HEK293 (cell line): ENCODE measurements at regions not wholly inside any gene's neighbourhood (a gene's known extent, or its start where the extent isn't known, plus 50 kb on each side); places are given as distances from the start of the nearest gene placed in this dataset.

Experiments
- CTCF ChIA-PET: fragments of 350-600 bp; formaldehyde crosslinking; extraction: SDS; loops from one replicate; lab custom pipeline; 2021; ENCODE audit warnings: antibody characterized with exemption; lab: Yijun Ruan, JAX
- POLR2A ChIA-PET: fragments of 300-600 bp; formaldehyde crosslinking; extraction: SDS; loops from one replicate; lab custom pipeline; 2020; ENCODE audit warnings: antibody characterized with exemption, inconsistent platforms; lab: Yijun Ruan, JAX
- H3K27ac ChIP-seq: fragments of 200-500 bp; sonication (Bioruptor generic); 2 replicates; pipeline ENCODE4 v1.5.1; 2014; ENCODE audit warnings: low read depth, low read length, control low read depth, inconsistent platforms; ENCODE audit errors: extremely low read depth
- H3K36me3 ChIP-seq, 2 experiments: fragments of 200-500 bp in 1 of 2; sonication (Bioruptor generic) in 1 of 2; 1 replicate in 1 of 2; 2 replicates in 1 of 2; pipeline ENCODE4 v1.5.1; 2014 to 2017; ENCODE audit warnings: inconsistent platforms in 2 of 2, low read length in 2 of 2; ENCODE audit not compliant: control insufficient read depth in 2 of 2, insufficient read depth in 1 of 2
- H3K4me1 ChIP-seq: fragments of 200-500 bp; sonication (Bioruptor generic); 2 replicates; pipeline ENCODE4 v1.5.1; 2014; ENCODE audit warnings: mild to moderate bottlenecking, low read length, inconsistent platforms; ENCODE audit not compliant: control insufficient read depth, insufficient read depth
- H3K4me3 ChIP-seq: 2 replicates; pipeline ENCODE4 v1.5.1; 2011; ENCODE audit warnings: low read depth, mild to moderate bottlenecking, control low read depth, low read length, moderate library complexity
- H3K9me3 ChIP-seq: fragments of 200-500 bp; sonication (Bioruptor generic); 2 replicates; pipeline ENCODE4 v1.5.1; 2014; ENCODE audit warnings: low read depth, low read length, inconsistent platforms; ENCODE audit not compliant: control insufficient read depth, insufficient read depth
- BCL11A ChIP-seq: fragments of 450-650 bp; formaldehyde crosslinking; IDR thresholded peaks from 2 replicates; pipeline ENCODE4 v1.5.1; 2016; ENCODE audit warnings: low read depth, missing biosample characterization, missing genetic modification characterization
- FEZF1 ChIP-seq: fragments of 450-650 bp; formaldehyde crosslinking; IDR thresholded peaks from 2 replicates; pipeline ENCODE4 v1.5.1; 2016; ENCODE audit warnings: missing biosample characterization, missing genetic modification characterization
- HOXA7 ChIP-seq: sonication (generic); formaldehyde crosslinking; IDR thresholded peaks from 2 replicates; pipeline ENCODE4 v1.8.1; 2022; ENCODE audit warnings: missing genetic modification reagents, borderline replicate concordance
- IKZF3 ChIP-seq: fragments of 450-650 bp; IDR thresholded peaks from 2 replicates; pipeline ENCODE4 v1.5.0; 2018; ENCODE audit warnings: missing biosample characterization, mild to moderate bottlenecking, missing genetic modification characterization, moderate library complexity
- MYNN ChIP-seq: fragments of 450-650 bp; formaldehyde crosslinking; IDR thresholded peaks from 2 replicates; pipeline ENCODE4 v1.5.1; 2016; ENCODE audit warnings: missing biosample characterization, missing genetic modification characterization, borderline replicate concordance
- SCRT1 ChIP-seq: fragments of 450-650 bp; formaldehyde crosslinking; IDR thresholded peaks from 2 replicates; pipeline ENCODE4 v1.5.1; 2016; ENCODE audit warnings: missing biosample characterization, missing genetic modification characterization, borderline replicate concordance
- SCRT2 ChIP-seq: fragments of 450-650 bp; formaldehyde crosslinking; IDR thresholded peaks from 2 replicates; pipeline ENCODE4 v1.5.1; 2016; ENCODE audit warnings: missing biosample characterization, missing genetic modification characterization
- ZBTB21 ChIP-seq: fragments of 450-650 bp; formaldehyde crosslinking; IDR thresholded peaks from 2 replicates; pipeline ENCODE4 v1.5.1; 2017; ENCODE audit warnings: missing biosample characterization, missing genetic modification characterization
- ZBTB48 ChIP-seq: fragments of 450-650 bp; formaldehyde crosslinking; IDR thresholded peaks from 2 replicates; pipeline ENCODE4 v1.5.1; 2016; ENCODE audit warnings: missing biosample characterization, missing genetic modification characterization
- ZFP37 ChIP-seq: fragments of 450-650 bp; formaldehyde crosslinking; IDR thresholded peaks from 2 replicates; pipeline ENCODE4 v1.5.1; 2016; ENCODE audit warnings: missing biosample characterization, missing genetic modification characterization
- ZNF121 ChIP-seq: fragments of 450-650 bp; formaldehyde crosslinking; IDR thresholded peaks from 2 replicates; pipeline ENCODE4 v1.5.1; 2016; ENCODE audit warnings: missing biosample characterization, missing genetic modification characterization
- ZNF155 ChIP-seq: fragments of 450-650 bp; formaldehyde crosslinking; IDR thresholded peaks from 2 replicates; pipeline ENCODE4 v1.5.1; 2016; ENCODE audit warnings: missing biosample characterization, missing genetic modification characterization
- ZNF16 ChIP-seq: fragments of 450-650 bp; formaldehyde crosslinking; IDR thresholded peaks from 2 replicates; pipeline ENCODE4 v1.5.1; 2016; ENCODE audit warnings: low read depth, missing biosample characterization, missing genetic modification characterization
- ZNF174 ChIP-seq: fragments of 450-650 bp; formaldehyde crosslinking; IDR thresholded peaks from 2 replicates; pipeline ENCODE4 v1.5.0; 2017; ENCODE audit warnings: missing biosample characterization, mild to moderate bottlenecking, missing genetic modification characterization
- ZNF292 ChIP-seq: fragments of 450-650 bp; formaldehyde crosslinking; IDR thresholded peaks from 2 replicates; pipeline ENCODE4 v1.5.1; 2016; ENCODE audit warnings: low read depth, missing biosample characterization, missing genetic modification characterization, borderline replicate concordance
- ZNF433 ChIP-seq: fragments of 450-650 bp; formaldehyde crosslinking; IDR thresholded peaks from 2 replicates; pipeline ENCODE4 v1.5.1; 2016; ENCODE audit warnings: missing biosample characterization, missing genetic modification characterization, low read depth
- ZNF768 ChIP-seq: fragments of 450-650 bp; formaldehyde crosslinking; IDR thresholded peaks from 2 replicates; pipeline ENCODE4 v1.5.1; 2018; ENCODE audit warnings: missing biosample characterization, mild to moderate bottlenecking, missing genetic modification characterization
- ZNF785 ChIP-seq: fragments of 450-650 bp; formaldehyde crosslinking; IDR thresholded peaks from 2 replicates; pipeline ENCODE4 v1.5.1; 2016; ENCODE audit warnings: missing biosample characterization, missing genetic modification characterization
- ZNF791 ChIP-seq: fragments of 450-650 bp; formaldehyde crosslinking; IDR thresholded peaks from 2 replicates; pipeline ENCODE4 v1.5.1; 2016; ENCODE audit warnings: missing biosample characterization, missing genetic modification characterization
- TF ChIP-seq, protein P1 (sequence below): fragments of 450-650 bp; formaldehyde crosslinking; IDR thresholded peaks from 2 replicates; pipeline ENCODE4; 2016; ENCODE audit warnings: missing biosample characterization, missing genetic modification characterization
- TF ChIP-seq, protein P2 (sequence below): fragments of 450-650 bp; formaldehyde crosslinking; IDR thresholded peaks from 2 replicates; pipeline ENCODE4 v1.5.1; 2017; ENCODE audit warnings: missing biosample characterization, missing genetic modification characterization
- TF ChIP-seq, protein P3 (sequence below): fragments of 450-650 bp; formaldehyde crosslinking; conservative IDR thresholded peaks from 2 replicates; pipeline ENCODE4 v1.5.1; 2016; ENCODE audit warnings: low read depth, missing biosample characterization, missing genetic modification characterization
- TF ChIP-seq, protein P4 (sequence below): fragments of 450-650 bp; formaldehyde crosslinking; IDR thresholded peaks from 2 replicates; pipeline ENCODE4 v1.5.1; 2016; ENCODE audit warnings: missing biosample characterization, missing genetic modification characterization
- TF ChIP-seq, protein P5 (sequence below): fragments of 450-650 bp; formaldehyde crosslinking; IDR thresholded peaks from 2 replicates; pipeline ENCODE4 v1.5.1; 2016; ENCODE audit warnings: missing biosample characterization, missing genetic modification characterization, borderline replicate concordance

DNA sequence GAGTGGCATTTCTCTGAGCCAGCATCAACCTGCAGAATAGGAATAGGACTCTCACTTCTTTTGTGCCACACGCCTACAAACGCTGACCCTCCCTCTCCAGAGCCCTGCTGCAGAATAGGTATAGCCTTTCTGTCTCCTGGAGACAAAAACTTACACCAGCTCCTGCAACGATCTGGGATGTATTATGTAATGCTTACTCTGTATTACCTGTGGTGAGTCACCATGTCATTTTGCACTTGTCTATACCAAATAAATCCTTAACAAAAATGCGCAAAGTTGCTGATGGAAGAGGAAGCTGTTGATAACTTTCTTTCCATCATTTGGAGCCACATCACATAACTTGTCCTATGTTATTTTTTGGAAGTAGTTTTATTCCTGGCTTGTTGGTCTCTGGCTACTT is 155.8 kb upstream of the FNDC3A start:
- H3K9me3 ChIP-seq: no peaks in the 10 kb centered on the region
- no peak overlapping the region for H3K27ac ChIP-seq
- H3K36me3 ChIP-seq: no peaks in the 10 kb centered on the region
- ChIA-PET CTCF (interaction anchor here (0.7 kb wide), 1 partner anchor 32 kb away, joined by 3 read pairs; no protein-coding TSS in a partner anchor), POLR2A (no interaction called here)
- no peak overlapping the region for H3K4me3 ChIP-seq
- H3K4me1 ChIP-seq: peaks cover 14% of the 10 kb centered on the region
- TF ChIP-seq IKZF3 (tag by site-specific recombination) (no peak), MYNN (tag by site-specific recombination) (no peak), ZNF785 (tag by site-specific recombination) (no peak), BCL11A (tag by site-specific recombination) (no peak), HOXA7 (CRISPR knock-in tag) (no peak), ZBTB21 (tag by site-specific recombination) (no peak), ZNF16 (tag by site-specific recombination) (no peak), SCRT2 (tag by site-specific recombination) (peak; percentile 16; the same call in 1 of the 2 replicates), ZNF121 (tag by site-specific recombination) (no peak), ZNF155 (no peak), ZNF791 (tag by site-specific recombination) (no peak), ZNF433 (tag by site-specific recombination) (no peak), ZBTB48 (tag by site-specific recombination) (no peak), ZNF174 (tag by site-specific recombination) (no peak), FEZF1 (peak; percentile 64), ZNF768 (no peak), SCRT1 (tag by site-specific recombination) (no peak), ZNF292 (tag by site-specific recombination) (no peak), ZFP37 (tag by site-specific recombination) (no peak)
- TF ChIP-seq, protein P1, sequence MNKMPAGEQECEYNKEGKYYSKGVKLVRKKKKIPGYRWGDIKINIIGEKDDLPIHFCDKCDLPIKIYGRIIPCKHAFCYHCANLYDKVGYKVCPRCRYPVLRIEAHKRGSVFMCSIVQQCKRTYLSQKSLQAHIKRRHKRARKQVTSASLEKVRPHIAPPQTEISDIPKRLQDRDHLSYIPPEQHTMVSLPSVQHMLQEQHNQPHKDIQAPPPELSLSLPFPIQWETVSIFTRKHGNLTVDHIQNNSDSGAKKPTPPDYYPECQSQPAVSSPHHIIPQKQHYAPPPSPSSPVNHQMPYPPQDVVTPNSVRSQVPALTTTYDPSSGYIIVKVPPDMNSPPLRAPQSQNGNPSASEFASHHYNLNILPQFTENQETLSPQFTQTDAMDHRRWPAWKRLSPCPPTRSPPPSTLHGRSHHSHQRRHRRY (tag by site-specific recombination): no peak
- TF ChIP-seq, protein P2, sequence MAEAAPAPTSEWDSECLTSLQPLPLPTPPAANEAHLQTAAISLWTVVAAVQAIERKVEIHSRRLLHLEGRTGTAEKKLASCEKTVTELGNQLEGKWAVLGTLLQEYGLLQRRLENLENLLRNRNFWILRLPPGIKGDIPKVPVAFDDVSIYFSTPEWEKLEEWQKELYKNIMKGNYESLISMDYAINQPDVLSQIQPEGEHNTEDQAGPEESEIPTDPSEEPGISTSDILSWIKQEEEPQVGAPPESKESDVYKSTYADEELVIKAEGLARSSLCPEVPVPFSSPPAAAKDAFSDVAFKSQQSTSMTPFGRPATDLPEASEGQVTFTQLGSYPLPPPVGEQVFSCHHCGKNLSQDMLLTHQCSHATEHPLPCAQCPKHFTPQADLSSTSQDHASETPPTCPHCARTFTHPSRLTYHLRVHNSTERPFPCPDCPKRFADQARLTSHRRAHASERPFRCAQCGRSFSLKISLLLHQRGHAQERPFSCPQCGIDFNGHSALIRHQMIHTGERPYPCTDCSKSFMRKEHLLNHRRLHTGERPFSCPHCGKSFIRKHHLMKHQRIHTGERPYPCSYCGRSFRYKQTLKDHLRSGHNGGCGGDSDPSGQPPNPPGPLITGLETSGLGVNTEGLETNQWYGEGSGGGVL (tag by site-specific recombination): no peak
- TF ChIP-seq, protein P3, sequence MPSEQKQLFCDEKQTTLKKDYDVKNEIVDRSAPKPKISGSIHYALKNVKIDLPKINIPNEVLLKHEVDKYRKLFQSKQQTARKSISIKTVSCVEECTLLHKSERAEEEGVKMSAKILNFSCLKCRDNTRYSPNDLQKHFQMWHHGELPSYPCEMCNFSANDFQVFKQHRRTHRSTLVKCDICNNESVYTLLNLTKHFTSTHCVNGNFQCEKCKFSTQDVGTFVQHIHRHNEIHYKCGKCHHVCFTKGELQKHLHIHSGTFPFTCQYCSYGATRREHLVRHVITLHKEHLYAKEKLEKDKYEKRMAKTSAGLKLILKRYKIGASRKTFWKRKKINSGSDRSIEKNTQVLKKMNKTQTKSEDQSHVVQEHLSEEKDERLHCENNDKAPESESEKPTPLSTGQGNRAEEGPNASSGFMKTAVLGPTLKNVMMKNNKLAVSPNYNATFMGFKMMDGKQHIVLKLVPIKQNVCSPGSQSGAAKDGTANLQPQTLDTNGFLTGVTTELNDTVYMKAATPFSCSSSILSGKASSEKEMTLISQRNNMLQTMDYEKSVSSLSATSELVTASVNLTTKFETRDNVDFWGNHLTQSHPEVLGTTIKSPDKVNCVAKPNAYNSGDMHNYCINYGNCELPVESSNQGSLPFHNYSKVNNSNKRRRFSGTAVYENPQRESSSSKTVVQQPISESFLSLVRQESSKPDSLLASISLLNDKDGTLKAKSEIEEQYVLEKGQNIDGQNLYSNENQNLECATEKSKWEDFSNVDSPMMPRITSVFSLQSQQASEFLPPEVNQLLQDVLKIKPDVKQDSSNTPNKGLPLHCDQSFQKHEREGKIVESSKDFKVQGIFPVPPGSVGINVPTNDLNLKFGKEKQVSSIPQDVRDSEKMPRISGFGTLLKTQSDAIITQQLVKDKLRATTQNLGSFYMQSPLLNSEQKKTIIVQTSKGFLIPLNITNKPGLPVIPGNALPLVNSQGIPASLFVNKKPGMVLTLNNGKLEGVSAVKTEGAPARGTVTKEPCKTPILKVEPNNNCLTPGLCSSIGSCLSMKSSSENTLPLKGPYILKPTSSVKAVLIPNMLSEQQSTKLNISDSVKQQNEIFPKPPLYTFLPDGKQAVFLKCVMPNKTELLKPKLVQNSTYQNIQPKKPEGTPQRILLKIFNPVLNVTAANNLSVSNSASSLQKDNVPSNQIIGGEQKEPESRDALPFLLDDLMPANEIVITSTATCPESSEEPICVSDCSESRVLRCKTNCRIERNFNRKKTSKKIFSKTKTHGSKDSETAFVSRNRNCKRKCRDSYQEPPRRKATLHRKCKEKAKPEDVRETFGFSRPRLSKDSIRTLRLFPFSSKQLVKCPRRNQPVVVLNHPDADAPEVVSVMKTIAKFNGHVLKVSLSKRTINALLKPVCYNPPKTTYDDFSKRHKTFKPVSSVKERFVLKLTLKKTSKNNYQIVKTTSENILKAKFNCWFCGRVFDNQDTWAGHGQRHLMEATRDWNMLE (tag by site-specific recombination): 0 out of 2 replicates have a peak, but pooled peaks have one; percentile 31
- TF ChIP-seq, protein P4, sequence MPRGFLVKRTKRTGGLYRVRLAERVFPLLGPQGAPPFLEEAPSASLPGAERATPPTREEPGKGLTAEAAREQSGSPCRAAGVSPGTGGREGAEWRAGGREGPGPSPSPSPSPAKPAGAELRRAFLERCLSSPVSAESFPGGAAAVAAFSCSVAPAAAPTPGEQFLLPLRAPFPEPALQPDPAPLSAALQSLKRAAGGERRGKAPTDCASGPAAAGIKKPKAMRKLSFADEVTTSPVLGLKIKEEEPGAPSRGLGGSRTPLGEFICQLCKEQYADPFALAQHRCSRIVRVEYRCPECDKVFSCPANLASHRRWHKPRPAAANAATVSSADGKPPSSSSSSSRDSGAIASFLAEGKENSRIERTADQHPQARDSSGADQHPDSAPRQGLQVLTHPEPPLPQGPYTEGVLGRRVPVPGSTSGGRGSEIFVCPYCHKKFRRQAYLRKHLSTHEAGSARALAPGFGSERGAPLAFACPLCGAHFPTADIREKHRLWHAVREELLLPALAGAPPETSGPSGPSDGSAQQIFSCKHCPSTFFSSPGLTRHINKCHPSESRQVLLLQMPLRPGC (tag by site-specific recombination): no peak
- TF ChIP-seq, protein P5, sequence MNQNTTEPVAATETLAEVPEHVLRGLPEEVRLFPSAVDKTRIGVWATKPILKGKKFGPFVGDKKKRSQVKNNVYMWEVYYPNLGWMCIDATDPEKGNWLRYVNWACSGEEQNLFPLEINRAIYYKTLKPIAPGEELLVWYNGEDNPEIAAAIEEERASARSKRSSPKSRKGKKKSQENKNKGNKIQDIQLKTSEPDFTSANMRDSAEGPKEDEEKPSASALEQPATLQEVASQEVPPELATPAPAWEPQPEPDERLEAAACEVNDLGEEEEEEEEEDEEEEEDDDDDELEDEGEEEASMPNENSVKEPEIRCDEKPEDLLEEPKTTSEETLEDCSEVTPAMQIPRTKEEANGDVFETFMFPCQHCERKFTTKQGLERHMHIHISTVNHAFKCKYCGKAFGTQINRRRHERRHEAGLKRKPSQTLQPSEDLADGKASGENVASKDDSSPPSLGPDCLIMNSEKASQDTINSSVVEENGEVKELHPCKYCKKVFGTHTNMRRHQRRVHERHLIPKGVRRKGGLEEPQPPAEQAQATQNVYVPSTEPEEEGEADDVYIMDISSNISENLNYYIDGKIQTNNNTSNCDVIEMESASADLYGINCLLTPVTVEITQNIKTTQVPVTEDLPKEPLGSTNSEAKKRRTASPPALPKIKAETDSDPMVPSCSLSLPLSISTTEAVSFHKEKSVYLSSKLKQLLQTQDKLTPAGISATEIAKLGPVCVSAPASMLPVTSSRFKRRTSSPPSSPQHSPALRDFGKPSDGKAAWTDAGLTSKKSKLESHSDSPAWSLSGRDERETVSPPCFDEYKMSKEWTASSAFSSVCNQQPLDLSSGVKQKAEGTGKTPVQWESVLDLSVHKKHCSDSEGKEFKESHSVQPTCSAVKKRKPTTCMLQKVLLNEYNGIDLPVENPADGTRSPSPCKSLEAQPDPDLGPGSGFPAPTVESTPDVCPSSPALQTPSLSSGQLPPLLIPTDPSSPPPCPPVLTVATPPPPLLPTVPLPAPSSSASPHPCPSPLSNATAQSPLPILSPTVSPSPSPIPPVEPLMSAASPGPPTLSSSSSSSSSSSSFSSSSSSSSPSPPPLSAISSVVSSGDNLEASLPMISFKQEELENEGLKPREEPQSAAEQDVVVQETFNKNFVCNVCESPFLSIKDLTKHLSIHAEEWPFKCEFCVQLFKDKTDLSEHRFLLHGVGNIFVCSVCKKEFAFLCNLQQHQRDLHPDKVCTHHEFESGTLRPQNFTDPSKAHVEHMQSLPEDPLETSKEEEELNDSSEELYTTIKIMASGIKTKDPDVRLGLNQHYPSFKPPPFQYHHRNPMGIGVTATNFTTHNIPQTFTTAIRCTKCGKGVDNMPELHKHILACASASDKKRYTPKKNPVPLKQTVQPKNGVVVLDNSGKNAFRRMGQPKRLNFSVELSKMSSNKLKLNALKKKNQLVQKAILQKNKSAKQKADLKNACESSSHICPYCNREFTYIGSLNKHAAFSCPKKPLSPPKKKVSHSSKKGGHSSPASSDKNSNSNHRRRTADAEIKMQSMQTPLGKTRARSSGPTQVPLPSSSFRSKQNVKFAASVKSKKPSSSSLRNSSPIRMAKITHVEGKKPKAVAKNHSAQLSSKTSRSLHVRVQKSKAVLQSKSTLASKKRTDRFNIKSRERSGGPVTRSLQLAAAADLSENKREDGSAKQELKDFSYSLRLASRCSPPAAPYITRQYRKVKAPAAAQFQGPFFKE: no peak
